Endothelial cell of umbilical vein (primary cell): ENCODE measurements at regions not wholly inside any gene's neighbourhood (a gene's known extent, or its start where the extent isn't known, plus 50 kb on each side); places are given as distances from the start of the nearest gene placed in this dataset.

Source experiments
- BruUV-seq: library from RNA; stranded (reverse); fragments of 400-500 nt; replicated peaks from 2 replicates; lab custom pipeline; 2021; lab: Mats Ljungman, UMichigan
- CTCF ChIA-PET: fragments of 300-600, 350-600 bp; sonication (Branson Sonifier 250); formaldehyde crosslinking; loops from one replicate; lab custom pipeline; 2021; ENCODE audit warnings: antibody characterized with exemption, inconsistent platforms; lab: Charles Lee
- POLR2A ChIA-PET: fragments of 300-600, 350-600 bp; sonication (Branson Sonifier 250); formaldehyde crosslinking; loops from one replicate; lab custom pipeline; 2021; ENCODE audit warnings: antibody characterized with exemption, inconsistent platforms; lab: Charles Lee
- DNase-seq: peaks from one replicate; pipeline ENCODE4 v3.0.0-alpha.2; 2011; ENCODE audit warnings: low read depth, low spot score
- FAIRE-seq: peaks from 2 replicates; lab custom pipeline; 2011; peaks lifted over from hg19 to GRCh38; lab: Jason Lieb, UNC
- H2AFZ ChIP-seq: 2 replicates; pipeline ENCODE4 v1.6.0; 2012; ENCODE audit warnings: low read depth, low read length, control low read depth, inconsistent platforms
- H3K27ac ChIP-seq: 2 replicates; pipeline ENCODE4 v1.5.1; 2011; ENCODE audit warnings: low read depth, mild to moderate bottlenecking, control low read depth, low read length, moderate library complexity; ENCODE audit not compliant: insufficient read depth
- H3K27me3 ChIP-seq, 2 experiments: 2 replicates each; pipeline versions ENCODE4 v1.6.0 to v1.6.1; 2011; ENCODE audit warnings: low read length in 2 of 2, mixed read lengths in 1 of 2; ENCODE audit not compliant: control insufficient read depth in 2 of 2, insufficient read depth in 2 of 2
- H3K36me3 ChIP-seq, 2 experiments: 2 replicates in 1 of 2; 3 replicates in 1 of 2; pipeline ENCODE4 v1.5.1; 2011; ENCODE audit warnings: low read length in 2 of 2, mild to moderate bottlenecking in 1 of 2, moderate library complexity in 1 of 2; ENCODE audit not compliant: control insufficient read depth in 2 of 2, insufficient read depth in 2 of 2; ENCODE audit errors: extremely low read depth in 1 of 2
- H3K4me1 ChIP-seq: 3 replicates; pipeline ENCODE4 v1.5.1; 2011; ENCODE audit warnings: mild to moderate bottlenecking, low read length; ENCODE audit not compliant: control insufficient read depth, insufficient read depth; ENCODE audit errors: extremely low read depth
- H3K4me2 ChIP-seq: 2 replicates; pipeline ENCODE4 v1.6.1; 2011; ENCODE audit warnings: low read length, control low read depth, mixed read lengths; ENCODE audit not compliant: insufficient read depth
- H3K4me3 ChIP-seq, 3 experiments: fragments of 200-600 bp in 1 of 3; sonication (generic), shearing (Covaris generic) in 1 of 3; replicated peaks in 1 of 3; 2 replicates each; pipeline ENCODE4 v1.5.1; 2011 to 2016; ENCODE audit warnings: control low read depth in 3 of 3, low read length in 3 of 3, mild to moderate bottlenecking in 2 of 3, inconsistent platforms in 1 of 3, low read depth in 1 of 3, moderate library complexity in 1 of 3; ENCODE audit not compliant: insufficient read depth in 1 of 3
- H3K79me2 ChIP-seq: 2 replicates; pipeline ENCODE4 v1.6.0; 2012; ENCODE audit warnings: low read length, inconsistent platforms; ENCODE audit not compliant: control insufficient read depth, insufficient read depth
- H3K9ac ChIP-seq: replicated peaks from 2 replicates; pipeline ENCODE3; 2011; ENCODE audit warnings: low read length, control low read depth; ENCODE audit not compliant: insufficient read depth; ENCODE audit errors: extremely low read depth
- H3K9me1 ChIP-seq: replicated peaks from 3 replicates; pipeline ENCODE4 v1.6.0; 2011; ENCODE audit warnings: mild to moderate bottlenecking, low read length; ENCODE audit not compliant: control insufficient read depth, insufficient read depth; ENCODE audit errors: extremely low read depth
- H3K9me3 ChIP-seq: replicated peaks from 2 replicates; pipeline ENCODE4 v1.5.1; 2012; ENCODE audit warnings: low read length, inconsistent platforms; ENCODE audit not compliant: control insufficient read depth, insufficient read depth
- H4K20me1 ChIP-seq: replicated peaks from 2 replicates; pipeline ENCODE3; 2011; ENCODE audit warnings: mild to moderate bottlenecking, low read length; ENCODE audit not compliant: control insufficient read depth, insufficient read depth; ENCODE audit errors: extremely low read depth
- EZH2 ChIP-seq: IDR thresholded peaks from 2 replicates; pipeline ENCODE4 v1.6.1; 2012; ENCODE audit warnings: borderline replicate concordance, low read depth, mild to moderate bottlenecking, moderate library complexity, low read length, inconsistent platforms; ENCODE audit not compliant: severe bottlenecking
- FOS ChIP-seq: IDR thresholded peaks from 2 replicates; pipeline ENCODE4 v1.6.1; 2011; ENCODE audit warnings: mild to moderate bottlenecking, low read length, moderate library complexity, borderline replicate concordance; ENCODE audit not compliant: insufficient read depth
- GATA2 ChIP-seq: IDR thresholded peaks from 2 replicates; pipeline ENCODE4 v1.7.0; 2011; ENCODE audit warnings: low read depth, mild to moderate bottlenecking, moderate library complexity, mixed read lengths, low read length; ENCODE audit not compliant: insufficient read length, insufficient read depth
- JUN ChIP-seq: IDR thresholded peaks from 2 replicates; pipeline ENCODE4 v1.6.1; 2011; ENCODE audit warnings: borderline replicate concordance, low read depth; ENCODE audit not compliant: insufficient read length, insufficient read depth
- MYC ChIP-seq: IDR thresholded peaks from one replicate; pipeline ENCODE4 v1.6.1; 2011; ENCODE audit warnings: mild to moderate bottlenecking, low read depth, low read length
- POLR2A ChIP-seq: IDR thresholded peaks from 2 replicates; pipeline ENCODE4 v1.6.1; 2012; ENCODE audit warnings: low read depth, mild to moderate bottlenecking, control low read depth, low read length
- POLR2AphosphoS5 ChIP-seq: IDR thresholded peaks from 2 replicates; pipeline ENCODE4 v1.6.1; 2012; ENCODE audit warnings: low read depth, mild to moderate bottlenecking, control low read depth, low read length, moderate library complexity; ENCODE audit not compliant: insufficient read depth
- dilution Hi-C: fragments of 300-500 bp; cut with MboI; formaldehyde crosslinking; loops from one replicate; pipeline ENCODE4 v1.15.0; 2019; ENCODE audit warnings: low sequenced_read_pairs; ENCODE audit not compliant: extremely low pct_ligation_motif_present
- intact Hi-C: fragments of 100-400 bp; cut with micrococcal nuclease; formaldehyde crosslinking; loops from one replicate; pipeline ENCODE4 v1.10.0; 2022
- TF ChIP-seq, protein P1 (sequence below), 2 donors: IDR thresholded peaks; 1 replicate in 1 of 2; 2 replicates in 1 of 2; pipeline ENCODE4 v1.5.1; 2011; ENCODE audit warnings: low read length in 2 of 2, mild to moderate bottlenecking in 2 of 2, moderate library complexity in 2 of 2, control low read depth in 1 of 2, inconsistent platforms in 1 of 2, low read depth in 1 of 2; ENCODE audit not compliant: insufficient read depth in 1 of 2; ENCODE audit errors: extremely low read depth in 1 of 2
- TF ChIP-seq, protein P2 (sequence below): IDR thresholded peaks from 2 replicates; pipeline ENCODE4 v1.6.1; 2011; ENCODE audit not compliant: insufficient read depth, insufficient read length

DNA sequence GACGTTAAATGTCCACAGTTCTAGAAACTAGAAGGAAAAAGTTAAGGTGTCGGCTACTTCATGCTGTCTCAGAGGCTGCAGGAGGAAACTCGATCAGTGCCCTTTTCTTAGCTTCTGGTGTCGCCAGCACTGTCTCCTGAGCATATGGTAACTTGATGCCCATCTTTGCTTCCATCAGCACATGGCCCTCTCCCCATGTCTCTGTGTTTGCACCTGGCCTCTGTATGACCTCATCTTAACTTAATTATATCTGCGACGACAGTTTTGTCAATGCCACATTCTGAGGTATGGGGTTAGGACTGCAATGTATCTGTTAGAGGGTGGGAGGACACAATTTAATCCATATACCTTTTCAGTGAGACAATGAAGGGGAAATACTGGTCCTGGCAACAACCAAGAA lies 449.9 kb downstream of the POM121L12 start:
- FAIRE-seq: no peak
- no peak overlapping the region for H3K4me2 ChIP-seq
- no peaks in the 10 kb centered on the region for H3K9me3 ChIP-seq
- H3K4me1 ChIP-seq: no peaks in the 10 kb centered on the region
- ChIA-PET CTCF (no interaction called here), POLR2A (no interaction called here)
- no peaks in the 10 kb centered on the region for H3K9me1 ChIP-seq
- no peak overlapping the region for H3K27ac ChIP-seq
- intact Hi-C loops: no loop called here
- no peak overlapping the region for H2AFZ ChIP-seq
- no peaks in the 10 kb centered on the region for H3K79me2 ChIP-seq
- H3K27me3 ChIP-seq: no peaks in the 10 kb centered on the region
- no peaks in the 10 kb centered on the region for H3K36me3 ChIP-seq
- H3K9ac ChIP-seq: no peak overlapping the region
- BruUV-seq: no TSS peak
- dilution Hi-C loops: no loop called here
- TF ChIP-seq MYC (no peak), POLR2AphosphoS5 (no peak), JUN (no peak), GATA2 (no peak), FOS (no peak), POLR2A (no peak), EZH2 (no peak)
- TF ChIP-seq, protein P1, sequence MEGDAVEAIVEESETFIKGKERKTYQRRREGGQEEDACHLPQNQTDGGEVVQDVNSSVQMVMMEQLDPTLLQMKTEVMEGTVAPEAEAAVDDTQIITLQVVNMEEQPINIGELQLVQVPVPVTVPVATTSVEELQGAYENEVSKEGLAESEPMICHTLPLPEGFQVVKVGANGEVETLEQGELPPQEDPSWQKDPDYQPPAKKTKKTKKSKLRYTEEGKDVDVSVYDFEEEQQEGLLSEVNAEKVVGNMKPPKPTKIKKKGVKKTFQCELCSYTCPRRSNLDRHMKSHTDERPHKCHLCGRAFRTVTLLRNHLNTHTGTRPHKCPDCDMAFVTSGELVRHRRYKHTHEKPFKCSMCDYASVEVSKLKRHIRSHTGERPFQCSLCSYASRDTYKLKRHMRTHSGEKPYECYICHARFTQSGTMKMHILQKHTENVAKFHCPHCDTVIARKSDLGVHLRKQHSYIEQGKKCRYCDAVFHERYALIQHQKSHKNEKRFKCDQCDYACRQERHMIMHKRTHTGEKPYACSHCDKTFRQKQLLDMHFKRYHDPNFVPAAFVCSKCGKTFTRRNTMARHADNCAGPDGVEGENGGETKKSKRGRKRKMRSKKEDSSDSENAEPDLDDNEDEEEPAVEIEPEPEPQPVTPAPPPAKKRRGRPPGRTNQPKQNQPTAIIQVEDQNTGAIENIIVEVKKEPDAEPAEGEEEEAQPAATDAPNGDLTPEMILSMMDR (IDR thresholded peaks at IDR 0.05; ENCODE audit: extremely low read depth in 1 of 2, insufficient read depth in 1 of 2, low read depth in 1 of 2, low read length in 2 of 2): no peak
- TF ChIP-seq, protein P2, sequence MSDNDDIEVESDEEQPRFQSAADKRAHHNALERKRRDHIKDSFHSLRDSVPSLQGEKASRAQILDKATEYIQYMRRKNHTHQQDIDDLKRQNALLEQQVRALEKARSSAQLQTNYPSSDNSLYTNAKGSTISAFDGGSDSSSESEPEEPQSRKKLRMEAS: no peak
- H4K20me1 ChIP-seq: no peaks in the 10 kb centered on the region
- no peak for DNase-seq
- no peak overlapping the region for H3K4me3 ChIP-seq
